ENCODE measurements at regions not wholly inside any gene's neighbourhood (a gene's known extent, or its start where the extent isn't known, plus 50 kb on each side); places are given as distances from the start of the nearest gene placed in this dataset.

DNA sequence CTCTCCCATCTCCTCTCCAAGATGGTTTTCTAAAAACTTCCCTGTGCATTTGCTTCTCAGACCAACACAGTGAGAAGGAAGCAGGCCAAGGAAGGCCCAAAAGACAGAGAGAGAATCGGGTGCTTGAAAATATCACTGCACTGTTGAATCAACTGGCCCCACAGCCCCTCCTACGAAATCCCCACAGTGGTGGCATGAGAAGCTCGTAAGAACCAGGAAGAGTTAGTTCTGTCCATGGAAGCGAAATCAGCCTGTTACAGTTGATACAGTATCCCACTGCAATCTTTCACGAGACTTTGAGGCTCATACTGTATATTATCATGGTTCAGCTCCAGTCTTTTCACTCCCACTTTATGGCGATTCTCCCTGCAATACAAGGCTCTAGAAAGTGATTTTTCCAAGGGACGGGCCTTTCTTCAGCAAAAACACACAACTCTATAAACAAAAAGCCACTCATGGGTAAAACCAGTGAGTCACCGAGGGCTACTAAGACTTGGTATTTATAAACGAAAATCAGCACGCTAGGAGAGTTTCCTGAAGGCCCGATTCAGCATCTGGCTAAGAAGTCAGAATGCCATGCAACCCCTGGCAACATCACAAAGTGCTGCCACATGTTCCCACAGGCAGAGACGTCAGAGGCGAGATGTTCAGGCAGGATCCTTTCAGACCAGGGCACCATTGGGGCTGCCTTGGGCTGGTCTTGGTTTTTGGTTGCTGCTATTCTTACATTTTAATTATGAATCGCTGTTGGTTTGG, 185.7 kb downstream of the IRX5 start:
- TF ChIP-seq, protein P1, sequence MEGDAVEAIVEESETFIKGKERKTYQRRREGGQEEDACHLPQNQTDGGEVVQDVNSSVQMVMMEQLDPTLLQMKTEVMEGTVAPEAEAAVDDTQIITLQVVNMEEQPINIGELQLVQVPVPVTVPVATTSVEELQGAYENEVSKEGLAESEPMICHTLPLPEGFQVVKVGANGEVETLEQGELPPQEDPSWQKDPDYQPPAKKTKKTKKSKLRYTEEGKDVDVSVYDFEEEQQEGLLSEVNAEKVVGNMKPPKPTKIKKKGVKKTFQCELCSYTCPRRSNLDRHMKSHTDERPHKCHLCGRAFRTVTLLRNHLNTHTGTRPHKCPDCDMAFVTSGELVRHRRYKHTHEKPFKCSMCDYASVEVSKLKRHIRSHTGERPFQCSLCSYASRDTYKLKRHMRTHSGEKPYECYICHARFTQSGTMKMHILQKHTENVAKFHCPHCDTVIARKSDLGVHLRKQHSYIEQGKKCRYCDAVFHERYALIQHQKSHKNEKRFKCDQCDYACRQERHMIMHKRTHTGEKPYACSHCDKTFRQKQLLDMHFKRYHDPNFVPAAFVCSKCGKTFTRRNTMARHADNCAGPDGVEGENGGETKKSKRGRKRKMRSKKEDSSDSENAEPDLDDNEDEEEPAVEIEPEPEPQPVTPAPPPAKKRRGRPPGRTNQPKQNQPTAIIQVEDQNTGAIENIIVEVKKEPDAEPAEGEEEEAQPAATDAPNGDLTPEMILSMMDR (IDR thresholded peaks at IDR 0.05): no peak
- no peak for TF ChIP-seq EZH2 (IDR thresholded peaks at IDR 0.05; ENCODE audit: borderline replicate concordance, insufficient read depth, low read depth, low read length, poor library complexity, severe bottlenecking)
